Stimulated activated CD4-positive, alpha-beta T cell treated with anti-CD3 and anti-CD28 coated beads, Interleukin-15, amount 100 ng/mL, for 48 hours (primary cell): ENCODE measurements at regions not wholly inside any gene's neighbourhood (a gene's known extent, or its start where the extent isn't known, plus 50 kb on each side); places are given as distances from the start of the nearest gene placed in this dataset.
"Not testable (repeated sequence)": the region's sequence is repeated elsewhere in the genome, so short reads cannot be mapped to it uniquely, and the experiment has no call there.

Experiments
- DNase-seq, 2 donors: peaks; one replicate each; pipeline ENCODE4 v3.0.0-alpha.2; 2020; ENCODE audit warnings: low read depth in 2 of 2

- no peak for DNase-seq
These were observed 885.6 kb upstream of the VRK2 start for GRCh38 chr2:57160976-57161375.

- no peak for DNase-seq
These were observed 869.4 kb upstream of the VRK2 start for GRCh38 chr2:57177176-57177575.

GRCh38 chr2:57180042-57180567 is 866.5 kb upstream of the VRK2 start:
- no peak for DNase-seq

GRCh38 chr2:57180678-57181077 is 865.9 kb upstream of the VRK2 start:
- no peak for DNase-seq

GRCh38 chr2:57181315-57182038 is 865.1 kb upstream of the VRK2 start:
- no peak for DNase-seq

GRCh38 chr2:57182916-57183315 is 863.7 kb upstream of the VRK2 start:
- DNase-seq = no peak

- no peak for DNase-seq
These were observed 861.0 kb upstream of the VRK2 start for GRCh38 chr2:57185568-57185967.

GRCh38 chr2:57190007-57190406 is 856.6 kb upstream of the VRK2 start:
- DNase-seq = no peak

GRCh38 chr2:57199663-57200062 is 846.9 kb upstream of the VRK2 start:
- DNase-seq = no peak

- no peak for DNase-seq
These were observed 842.2 kb upstream of the VRK2 start for GRCh38 chr2:57204364-57204763.

GRCh38 chr2:57205241-57205640 is 841.4 kb upstream of the VRK2 start:
- DNase-seq = no peak

- DNase-seq = no peak
These were observed 839.4 kb upstream of the VRK2 start for GRCh38 chr2:57207191-57207590.

GRCh38 chr2:57209799-57210198 is 836.8 kb upstream of the VRK2 start:
- no peak for DNase-seq

- no peak for DNase-seq
These were observed 835.8 kb upstream of the VRK2 start for GRCh38 chr2:57210855-57211254.

- DNase-seq = no peak
These were observed 829.6 kb upstream of the VRK2 start for GRCh38 chr2:57217013-57217412.

GRCh38 chr2:57218206-57218605 is 828.4 kb upstream of the VRK2 start:
- no peak for DNase-seq

GRCh38 chr2:57229706-57230105 is 816.9 kb upstream of the VRK2 start:
- not testable (repeated sequence) for DNase-seq

GRCh38 chr2:57232341-57232740 is 814.3 kb upstream of the VRK2 start:
- not testable (repeated sequence) for DNase-seq

GRCh38 chr2:57251495-57251894 is 795.1 kb upstream of the VRK2 start:
- DNase-seq = not testable (repeated sequence)

GRCh38 chr2:57276408-57276807 is 770.2 kb upstream of the VRK2 start:
- DNase-seq = not testable (repeated sequence)

- no peak for DNase-seq
These were observed 768.2 kb upstream of the VRK2 start for GRCh38 chr2:57278451-57278850.

GRCh38 chr2:57291209-57291608 is 755.4 kb upstream of the VRK2 start:
- DNase-seq = no peak

- DNase-seq = no peak
These were observed 749.6 kb upstream of the VRK2 start for GRCh38 chr2:57296795-57297517.
